Ascending aorta (tissue), 2 donors: ENCODE measurements at regions not wholly inside any gene's neighbourhood (a gene's known extent, or its start where the extent isn't known, plus 50 kb on each side); places are given as distances from the start of the nearest gene placed in this dataset.
"Not testable (repeated sequence)": the region's sequence is repeated elsewhere in the genome, so short reads cannot be mapped to it uniquely, and the experiment has no call there.

ENCODE experiments used
- DNase-seq, 2 donors: peaks; one replicate each; pipeline ENCODE4 v3.0.0-alpha.2; 2019; ENCODE audit warnings: low spot score in 2 of 2
- H3K27ac ChIP-seq, 2 donors: fragments of 200-600 bp; sonication (generic); one replicate each; pipeline ENCODE4 v1.5.1; 2016 to 2017; ENCODE audit warnings: mild to moderate bottlenecking in 1 of 2
- H3K27me3 ChIP-seq: fragments of 200-600 bp; sonication (generic); one replicate; pipeline ENCODE4 v1.5.1; 2017
- H3K36me3 ChIP-seq, 2 donors: fragments of 200-600 bp; sonication (generic); one replicate each; pipeline ENCODE4 v1.5.1; 2016
- H3K4me1 ChIP-seq, 2 donors: fragments of 200-600 bp; sonication (generic); one replicate each; pipeline ENCODE4 v1.5.1; 2016 to 2017; ENCODE audit warnings: mild to moderate bottlenecking in 1 of 2
- H3K4me3 ChIP-seq, 2 donors: fragments of 200-600 bp; sonication (generic); one replicate each; pipeline ENCODE4 v1.5.1; 2016 to 2017; ENCODE audit warnings: mild to moderate bottlenecking in 1 of 2
- H3K9me3 ChIP-seq, 2 donors: fragments of 200-600 bp; sonication (generic); one replicate each; pipeline ENCODE4 v1.5.1; 2016
- CTCF ChIP-seq, 3 experiments: fragments of 200-600 bp in 2 of 3; fragments of 450-650 bp in 1 of 3; sonication (generic) in 2 of 3; IDR thresholded peaks; one replicate each; pipeline ENCODE4 v1.5.1; 2016 to 2019; ENCODE audit warnings: antibody characterized with exemption in 3 of 3, mild to moderate bottlenecking in 1 of 3, moderate library complexity in 1 of 3
- intact Hi-C: fragments of 100-400 bp; cut with DNase I; formaldehyde crosslinking; loops from one replicate; pipeline ENCODE4 v1.15.1; 2023

DNA sequence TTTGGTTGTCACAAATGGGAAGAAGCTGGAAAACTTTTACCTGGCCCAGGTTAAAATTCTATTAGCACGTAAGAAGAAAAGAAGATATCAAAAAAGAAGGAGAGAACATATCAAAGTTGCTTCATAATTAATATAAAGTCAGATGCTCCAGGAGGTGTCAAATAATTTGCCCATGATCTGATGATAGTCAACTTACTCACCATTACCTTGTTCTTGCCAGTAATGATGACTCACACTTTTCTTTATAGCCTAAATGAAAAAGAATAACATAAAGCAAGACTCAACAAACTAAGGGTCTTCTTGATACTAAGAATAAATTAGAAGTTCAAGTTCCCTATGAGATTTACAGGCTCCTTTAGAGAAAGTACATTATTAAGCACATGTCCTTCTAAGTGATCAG, 580.4 kb downstream of the TTLL7 start:
- no peak for TF ChIP-seq CTCF (IDR thresholded peaks at IDR 0.05)
- Histone ChIP-seq H3K9me3 (no peaks in the 10 kb centered on the region), H3K4me3 (no peak overlapping the region), H3K36me3 (no peaks in the 10 kb centered on the region), H3K27me3 (no peaks in the 10 kb centered on the region), H3K4me1 (no peaks in the 10 kb centered on the region), H3K27ac (no peak overlapping the region)
- no peak for DNase-seq
- intact Hi-C loops = no loop called here

DNA sequence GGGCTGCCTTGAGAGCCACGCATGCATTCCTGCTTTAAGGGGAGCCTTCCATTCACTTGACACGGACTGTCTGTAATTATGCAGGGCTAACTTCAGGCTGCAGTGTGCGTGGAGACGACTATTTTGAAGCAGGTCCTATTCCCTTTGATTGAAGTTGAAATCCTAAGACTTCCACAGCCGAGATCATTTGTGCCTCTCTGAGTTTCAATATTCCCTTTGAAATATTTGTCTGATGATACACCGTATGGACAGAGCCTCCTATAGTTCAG, 585.2 kb downstream of the TTLL7 start:
- H3K36me3 ChIP-seq, H3K4me3 ChIP-seq, H3K27ac ChIP-seq, H3K4me1 ChIP-seq, DNase-seq, H3K27me3 ChIP-seq, intact Hi-C loops, H3K9me3 ChIP-seq: not testable (repeated sequence)

- H3K4me3 ChIP-seq, H3K27me3 ChIP-seq, H3K4me1 ChIP-seq, H3K27ac ChIP-seq, DNase-seq, intact Hi-C loops, H3K36me3 ChIP-seq, H3K9me3 ChIP-seq: not testable (repeated sequence)
Measured at GRCh38 chr1:83410746-83411413, 588.1 kb downstream of the TTLL7 start.

DNA sequence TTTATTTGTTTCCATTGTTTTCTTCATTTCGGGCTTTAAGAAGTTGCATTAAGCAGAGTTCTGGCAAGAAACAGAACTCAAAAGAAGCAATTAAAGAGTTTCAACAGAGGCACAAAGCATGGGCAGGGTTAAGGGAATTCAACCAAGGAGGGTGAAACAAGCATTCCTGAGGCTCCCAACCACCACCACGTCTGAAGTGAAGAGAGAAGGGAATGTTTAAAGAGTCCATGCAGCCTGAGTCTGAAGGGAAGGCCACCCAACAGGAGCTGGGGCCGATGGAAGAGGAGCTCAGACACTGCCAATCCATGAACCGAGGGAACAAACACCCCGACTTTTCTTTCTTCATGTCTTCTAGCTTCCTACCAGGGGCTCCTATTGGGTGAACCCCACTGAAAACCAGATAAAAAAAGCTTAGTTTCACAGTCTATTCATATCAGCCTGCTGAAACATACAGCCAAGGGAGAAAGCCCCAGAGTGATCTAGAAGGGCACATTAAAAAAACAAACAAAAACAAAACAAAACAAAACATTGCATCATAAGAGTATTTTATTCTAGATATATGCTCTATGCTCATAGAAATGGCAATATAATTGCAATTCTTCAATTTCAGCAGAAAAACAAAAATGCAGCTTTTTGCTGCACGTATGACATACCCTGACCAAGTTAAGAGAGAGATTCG, 592.1 kb downstream of the TTLL7 start:
- H3K4me1 ChIP-seq, H3K4me3 ChIP-seq, H3K9me3 ChIP-seq, H3K36me3 ChIP-seq, H3K27me3 ChIP-seq, intact Hi-C loops, DNase-seq, H3K27ac ChIP-seq: not testable (repeated sequence)

DNA sequence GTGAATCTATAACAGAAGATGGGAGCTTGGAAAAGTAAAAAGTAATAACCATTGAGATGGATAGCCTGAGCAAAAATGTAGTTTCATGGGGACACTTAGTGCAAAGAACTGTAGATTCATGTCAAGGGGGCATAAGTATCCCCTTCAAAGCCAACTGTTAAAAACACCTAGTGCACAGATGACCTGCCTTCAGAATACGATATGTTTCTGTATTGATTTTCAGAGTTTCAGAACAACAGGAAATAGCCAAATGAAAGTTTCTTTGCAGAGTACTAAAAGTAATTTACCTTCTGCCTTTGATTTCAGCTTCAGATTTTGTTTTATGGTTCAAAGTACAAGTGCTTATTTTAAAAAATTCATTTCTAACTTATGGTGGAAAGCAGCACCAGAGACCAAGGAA, 593.1 kb downstream of the TTLL7 start:
- H3K27me3 ChIP-seq, H3K4me1 ChIP-seq, intact Hi-C loops, H3K4me3 ChIP-seq, H3K36me3 ChIP-seq, H3K9me3 ChIP-seq, DNase-seq, H3K27ac ChIP-seq: not testable (repeated sequence)

- H3K4me3 ChIP-seq, H3K27me3 ChIP-seq, H3K27ac ChIP-seq, intact Hi-C loops, DNase-seq, H3K9me3 ChIP-seq, H3K4me1 ChIP-seq, H3K36me3 ChIP-seq: not testable (repeated sequence)
Measured at GRCh38 chr1:83403500-83403899, 595.4 kb downstream of the TTLL7 start.

DNA sequence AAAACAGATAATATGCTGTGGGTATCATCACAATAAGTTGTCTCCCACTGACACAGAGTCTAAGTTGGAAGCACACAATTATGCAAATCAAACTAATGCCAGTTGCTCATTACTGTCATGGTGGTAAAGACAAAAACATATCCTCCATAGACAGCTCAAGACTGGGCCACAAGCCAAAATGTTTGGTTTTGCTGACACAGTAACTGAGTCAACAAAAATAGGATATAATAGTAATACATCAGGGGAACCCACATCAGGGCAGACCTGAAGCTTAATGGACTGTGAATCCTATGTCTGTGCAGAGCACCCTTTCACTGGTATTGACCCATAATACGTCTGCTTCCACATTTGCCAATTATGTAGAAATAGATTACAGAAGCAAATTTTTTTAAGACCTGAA, 597.8 kb downstream of the TTLL7 start:
- DNase-seq, H3K27me3 ChIP-seq, H3K36me3 ChIP-seq, H3K9me3 ChIP-seq, H3K4me3 ChIP-seq, H3K27ac ChIP-seq, H3K4me1 ChIP-seq, intact Hi-C loops: not testable (repeated sequence)

- H3K4me1 ChIP-seq, DNase-seq, H3K9me3 ChIP-seq, H3K4me3 ChIP-seq, intact Hi-C loops, H3K27ac ChIP-seq, H3K36me3 ChIP-seq, H3K27me3 ChIP-seq: not testable (repeated sequence)
Measured at GRCh38 chr1:83400173-83400572, 598.8 kb downstream of the TTLL7 start.

DNA sequence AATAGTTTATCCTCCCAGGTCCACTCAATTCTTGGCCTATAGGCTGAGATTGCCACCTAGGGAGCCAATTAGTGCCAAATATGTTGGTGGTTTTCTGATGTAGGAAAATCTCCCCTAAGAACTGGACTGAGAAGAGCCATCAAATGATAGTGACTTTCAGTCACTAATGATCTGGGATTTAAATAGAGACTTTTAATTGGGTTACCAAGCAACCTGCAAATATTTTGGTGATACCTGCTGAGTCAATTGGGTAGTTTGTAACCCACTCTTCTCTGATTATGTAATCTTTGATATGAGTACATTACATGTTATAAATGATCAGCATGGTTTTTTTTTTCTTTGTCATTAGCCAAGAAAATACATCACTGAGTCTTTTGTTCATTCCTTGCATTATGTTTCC, 600.8 kb downstream of the TTLL7 start:
- DNase-seq, H3K9me3 ChIP-seq, intact Hi-C loops, H3K27ac ChIP-seq, H3K27me3 ChIP-seq, H3K36me3 ChIP-seq, H3K4me1 ChIP-seq, H3K4me3 ChIP-seq: not testable (repeated sequence)

DNA sequence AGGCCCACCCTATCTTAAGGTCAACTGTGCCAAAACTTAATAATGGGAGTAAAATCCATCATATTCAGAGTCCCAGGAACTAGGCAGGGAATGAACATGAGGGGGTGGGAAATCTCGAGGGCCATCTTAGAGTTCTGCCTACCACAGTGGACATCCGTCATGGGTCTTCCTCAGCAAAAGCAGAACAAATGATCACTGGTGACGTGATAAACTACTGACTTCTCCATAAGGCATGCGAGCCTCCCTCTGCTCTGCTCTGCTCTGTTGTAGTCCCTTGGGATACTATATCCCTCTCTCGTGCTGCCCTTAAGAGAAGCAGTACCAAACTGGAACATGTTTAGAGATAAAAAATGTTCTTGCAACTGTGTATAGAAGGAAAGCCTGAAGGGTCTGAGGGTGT, 603.8 kb downstream of the TTLL7 start:
- H3K4me3 ChIP-seq, H3K27ac ChIP-seq, H3K27me3 ChIP-seq, H3K36me3 ChIP-seq, intact Hi-C loops, DNase-seq, H3K4me1 ChIP-seq, H3K9me3 ChIP-seq: not testable (repeated sequence)

- H3K9me3 ChIP-seq, H3K27me3 ChIP-seq, H3K36me3 ChIP-seq, H3K4me1 ChIP-seq, H3K4me3 ChIP-seq, intact Hi-C loops, H3K27ac ChIP-seq, DNase-seq: not testable (repeated sequence)
Measured at GRCh38 chr1:83386946-83387345, 612.0 kb downstream of the TTLL7 start.

DNA sequence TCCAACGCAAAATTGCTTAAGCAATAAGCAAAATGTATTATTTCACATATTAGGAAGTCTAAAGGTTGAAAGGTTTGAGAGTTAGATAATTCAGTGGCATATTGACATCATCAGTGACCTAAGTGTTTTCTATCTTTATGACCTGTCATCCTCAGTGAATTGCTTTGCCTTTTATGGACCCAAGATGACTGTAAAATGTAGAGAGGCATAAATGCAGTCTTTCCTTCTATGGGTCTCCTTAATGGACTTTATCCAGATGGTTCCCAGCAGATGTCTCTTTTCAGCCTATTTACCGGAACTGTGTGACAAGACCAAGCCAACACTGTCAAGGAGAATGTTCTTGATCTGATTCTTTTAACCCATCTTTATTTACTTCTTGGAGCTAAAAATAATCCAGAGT, 615.8 kb downstream of the TTLL7 start:
- H3K4me1 ChIP-seq, H3K36me3 ChIP-seq, H3K27ac ChIP-seq, H3K27me3 ChIP-seq, H3K4me3 ChIP-seq, DNase-seq, H3K9me3 ChIP-seq, intact Hi-C loops: not testable (repeated sequence)

- DNase-seq, intact Hi-C loops, H3K4me1 ChIP-seq, H3K4me3 ChIP-seq, H3K36me3 ChIP-seq, H3K27me3 ChIP-seq, H3K9me3 ChIP-seq, H3K27ac ChIP-seq: not testable (repeated sequence)
Measured at GRCh38 chr1:83373018-83373417, 625.9 kb downstream of the TTLL7 start.

DNA sequence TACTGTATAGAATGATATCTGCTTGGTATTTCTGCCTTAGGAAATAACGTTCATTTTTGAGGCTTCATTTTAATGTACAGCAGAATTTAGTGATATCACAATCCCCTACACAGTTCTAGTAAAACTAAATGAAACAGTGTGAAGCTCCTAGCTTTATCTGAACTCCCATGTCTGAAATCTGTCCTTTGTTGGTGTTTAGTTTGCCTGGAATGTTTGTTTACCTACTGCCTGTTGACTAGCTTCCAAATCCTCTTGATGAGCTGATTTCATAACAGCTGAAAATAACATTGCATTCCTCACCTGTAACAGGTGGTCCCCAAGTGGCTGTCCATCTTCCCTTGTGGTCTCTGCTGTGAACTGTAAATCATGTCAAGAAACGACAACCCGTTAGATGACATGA, 629.1 kb downstream of the TTLL7 start:
- DNase-seq, H3K4me3 ChIP-seq, H3K4me1 ChIP-seq, H3K27me3 ChIP-seq, H3K36me3 ChIP-seq, H3K9me3 ChIP-seq, intact Hi-C loops, H3K27ac ChIP-seq: not testable (repeated sequence)
